Upper lobe of right lung (tissue), 1 donor: ENCODE measurements at regions not wholly inside any gene's neighbourhood (a gene's known extent, or its start where the extent isn't known, plus 50 kb on each side); places are given as distances from the start of the nearest gene placed in this dataset.

Experiments
- ATAC-seq: fragments of 200-7000 bp; cut with Tn5 transposase; one replicate; pipeline ENCODE4 v1.9.1; 2020; ENCODE audit warnings: mild to moderate bottlenecking, moderate library complexity
- DNase-seq: peaks from one replicate; pipeline ENCODE4 v3.0.0-alpha.2; 2020
- H3K27ac ChIP-seq: fragments of 200-600 bp; one replicate; pipeline ENCODE4 v1.8.0; 2022
- H3K27me3 ChIP-seq: fragments of 200-600 bp; one replicate; pipeline ENCODE4 v1.8.0; 2022; ENCODE audit warnings: mild to moderate bottlenecking
- H3K36me3 ChIP-seq: fragments of 200-600 bp; one replicate; pipeline ENCODE4 v1.8.0; 2022
- H3K4me1 ChIP-seq: fragments of 200-600 bp; one replicate; pipeline ENCODE4 v1.8.0; 2022
- H3K4me3 ChIP-seq: fragments of 200-600 bp; one replicate; pipeline ENCODE4 v1.8.0; 2022; ENCODE audit warnings: mild to moderate bottlenecking
- H3K9me3 ChIP-seq: fragments of 200-600 bp; one replicate; pipeline ENCODE4 v1.8.0; 2022
- CTCF ChIP-seq: fragments of 200-600 bp; IDR thresholded peaks from one replicate; pipeline ENCODE4 v1.8.0; 2022; ENCODE audit warnings: antibody characterized with exemption
- intact Hi-C: fragments of 100-400 bp; cut with DNase I; formaldehyde crosslinking; loops from one replicate; pipeline ENCODE4 v1.11.0; 2022
- donor health status: DM: no; HTN: yes; CAD: no; lungs with severe emphysema.

GRCh38 chr4:160284516-160284915 lies 1181.6 kb downstream of the RAPGEF2 start:
- Histone ChIP-seq H3K27me3 (no peaks in the 10 kb centered on the region), H3K36me3 (no peaks in the 10 kb centered on the region), H3K4me3 (no peak overlapping the region), H3K27ac (no peak overlapping the region), H3K9me3 (no peaks in the 10 kb centered on the region), H3K4me1 (no peaks in the 10 kb centered on the region)
- no peak for TF ChIP-seq CTCF
- no peak for ATAC-seq
- no peak for DNase-seq
- intact Hi-C loops: no loop called here

- TF ChIP-seq CTCF: no peak
- Histone ChIP-seq H3K9me3 (no peaks in the 10 kb centered on the region), H3K27me3 (no peaks in the 10 kb centered on the region), H3K36me3 (no peaks in the 10 kb centered on the region), H3K27ac (no peak overlapping the region), H3K4me3 (no peak overlapping the region), H3K4me1 (no peaks in the 10 kb centered on the region)
- DNase-seq: no peak
- ATAC-seq: no peak
- intact Hi-C loops: no loop called here
These were observed 1183.2 kb downstream of the RAPGEF2 start for GRCh38 chr4:160286051-160286450.

GRCh38 chr4:160296476-160296875 lies 1193.6 kb downstream of the RAPGEF2 start:
- Histone ChIP-seq H3K4me3 (no peak overlapping the region), H3K36me3 (no peaks in the 10 kb centered on the region), H3K9me3 (no peaks in the 10 kb centered on the region), H3K27me3 (no peaks in the 10 kb centered on the region), H3K27ac (no peak overlapping the region), H3K4me1 (no peaks in the 10 kb centered on the region)
- ATAC-seq: no peak
- intact Hi-C loops: no loop called here
- no peak for DNase-seq
- TF ChIP-seq CTCF: no peak

- no peaks in the 10 kb centered on the region for H3K9me3 ChIP-seq
- H3K36me3 ChIP-seq: no peaks in the 10 kb centered on the region
- no peaks in the 10 kb centered on the region for H3K27me3 ChIP-seq
- intact Hi-C loops: no loop called here
- no peaks in the 10 kb centered on the region for H3K4me1 ChIP-seq
- ATAC-seq (no peak), DNase-seq (no peak)
- no peak overlapping the region for H3K27ac ChIP-seq
- no peak overlapping the region for H3K4me3 ChIP-seq
- TF ChIP-seq CTCF: no peak
These were observed 1196.3 kb downstream of the RAPGEF2 start for GRCh38 chr4:160299177-160299576.

GRCh38 chr4:160299608-160300007 lies 1196.7 kb downstream of the RAPGEF2 start:
- H3K4me3 ChIP-seq: no peak overlapping the region
- TF ChIP-seq CTCF: no peak
- intact Hi-C loops: no loop called here
- no peak for DNase-seq
- H3K36me3 ChIP-seq: no peaks in the 10 kb centered on the region
- H3K4me1 ChIP-seq: no peaks in the 10 kb centered on the region
- no peak overlapping the region for H3K27ac ChIP-seq
- H3K27me3 ChIP-seq: no peaks in the 10 kb centered on the region
- no peaks in the 10 kb centered on the region for H3K9me3 ChIP-seq
- ATAC-seq: no peak

- Histone ChIP-seq H3K9me3 (no peaks in the 10 kb centered on the region), H3K27me3 (no peaks in the 10 kb centered on the region), H3K27ac (no peak overlapping the region), H3K36me3 (no peaks in the 10 kb centered on the region), H3K4me3 (no peak overlapping the region), H3K4me1 (no peaks in the 10 kb centered on the region)
- DNase-seq: no peak
- intact Hi-C loops: no loop called here
- TF ChIP-seq CTCF: no peak
- ATAC-seq: no peak
These were observed 1213.2 kb downstream of the RAPGEF2 start for GRCh38 chr4:160316036-160316435.
